ENCODE measurements at regions not wholly inside any gene's neighbourhood (a gene's known extent, or its start where the extent isn't known, plus 50 kb on each side); places are given as distances from the start of the nearest gene placed in this dataset.

GRCh38 chrX:121639781-121640180 lies 592.4 kb downstream of the GLUD2 start:
- no peaks in the 10 kb centered on the region for H3K9me3 ChIP-seq (ENCODE audit: control insufficient read depth in 4 of 4, low read length in 3 of 4)

GRCh38 chrX:121641560-121641959 lies 594.1 kb downstream of the GLUD2 start:
- TF ChIP-seq FOXA1 (IDR thresholded peaks at IDR 0.05) (no peak), RAD21 (IDR thresholded peaks at IDR 0.05) (no peak), SP1 (IDR thresholded peaks at IDR 0.05) (no peak), REST (IDR thresholded peaks at IDR 0.05) (no peak), ZBTB33 (IDR thresholded peaks at IDR 0.05) (no peak), YY1 (IDR thresholded peaks at IDR 0.05) (no peak), MAX (IDR thresholded peaks at IDR 0.05) (no peak), ATF3 (IDR thresholded peaks at IDR 0.05) (no peak), CTCF (IDR thresholded peaks at IDR 0.05; ENCODE audit: low read depth, low read length, missing input control) (no peak), JUND (IDR thresholded peaks at IDR 0.05) (no peak), GABPA (IDR thresholded peaks at IDR 0.05 in 1 of 2, conservative IDR thresholded peaks at IDR 0.05 in 1 of 2) (no peak), HNF4G (IDR thresholded peaks at IDR 0.05) (no peak), TAF1 (conservative IDR thresholded peaks at IDR 0.05) (no peak), FOXA2 (IDR thresholded peaks at IDR 0.05) (no peak)
- no peaks in the 10 kb centered on the region for H3K27me3 ChIP-seq (ENCODE audit: control insufficient read depth in 4 of 4, insufficient read depth in 4 of 4, low read length in 3 of 4)
- no peaks in the 10 kb centered on the region for H3K36me3 ChIP-seq (ENCODE audit: control insufficient read depth in 4 of 4, insufficient read depth in 3 of 4, low read depth in 1 of 4, low read length in 3 of 4)
- no peak overlapping the region for H3K9ac ChIP-seq (ENCODE audit: low read depth in 1 of 2, low read length in 2 of 2)
- WGBS, result 32% methylated on average over 2 of the region's 2 CpGs
- no peak overlapping the region for H3K27ac ChIP-seq (ENCODE audit: low read depth in 1 of 2, low read length in 2 of 2)
- no peak overlapping the region for H3K4me3 ChIP-seq (ENCODE audit: low read depth in 1 of 3, low read length in 3 of 3)
- no peaks in the 10 kb centered on the region for H3K4me1 ChIP-seq (ENCODE audit: control insufficient read depth in 4 of 4, insufficient read depth in 4 of 4, low read length in 3 of 4)
- H3K9me3 ChIP-seq (ENCODE audit: control insufficient read depth in 4 of 4, low read length in 3 of 4), result no peaks in the 10 kb centered on the region
- no peak for DNase-seq (ENCODE audit: low spot score)

More at GRCh38 chrX:121639781-121640180, 592.4 kb downstream of the GLUD2 start:
- H3K36me3 ChIP-seq (ENCODE audit: control insufficient read depth in 4 of 4, insufficient read depth in 3 of 4, low read depth in 1 of 4, low read length in 3 of 4), result no peaks in the 10 kb centered on the region
- no peaks in the 10 kb centered on the region for H3K27me3 ChIP-seq (ENCODE audit: control insufficient read depth in 4 of 4, insufficient read depth in 4 of 4, low read length in 3 of 4)
- H3K4me1 ChIP-seq (ENCODE audit: control insufficient read depth in 4 of 4, insufficient read depth in 4 of 4, low read length in 3 of 4), result no peaks in the 10 kb centered on the region
- no peak overlapping the region for H3K27ac ChIP-seq (ENCODE audit: low read depth in 1 of 2, low read length in 2 of 2)
- H3K4me3 ChIP-seq (ENCODE audit: low read depth in 1 of 3, low read length in 3 of 3), result no peak overlapping the region
- no peak for DNase-seq (ENCODE audit: low spot score)
- TF ChIP-seq FOXA2 (IDR thresholded peaks at IDR 0.05) (no peak), FOXA1 (IDR thresholded peaks at IDR 0.05) (no peak), GABPA (IDR thresholded peaks at IDR 0.05 in 1 of 2, conservative IDR thresholded peaks at IDR 0.05 in 1 of 2) (no peak), RXRA (IDR thresholded peaks at IDR 0.05) (no peak)
- H3K9ac ChIP-seq (ENCODE audit: low read depth in 1 of 2, low read length in 2 of 2), result no peak overlapping the region
